GM12865 (cell line): ENCODE measurements at regions not wholly inside any gene's neighbourhood (a gene's known extent, or its start where the extent isn't known, plus 50 kb on each side); places are given as distances from the start of the nearest gene placed in this dataset.

Experiments used
- DNase-seq: peaks from one replicate; pipeline ENCODE4 v3.0.0; 2010; ENCODE audit warnings: low read depth
- H3K4me3 ChIP-seq: 2 replicates; pipeline ENCODE4 v1.5.1; 2011; ENCODE audit warnings: mild to moderate bottlenecking, low read depth, low read length, control low read depth
- TF ChIP-seq, protein P1 (sequence below): IDR thresholded peaks from 2 replicates; pipeline ENCODE4 v1.5.1; 2011; ENCODE audit warnings: low read length, control low read depth, low read depth, inconsistent platforms; ENCODE audit not compliant: insufficient read depth; ENCODE audit errors: missing control alignments

GRCh38 chr20:16113736-16114135, 459.5 kb downstream of the KIF16B start:
- TF ChIP-seq, protein P1, sequence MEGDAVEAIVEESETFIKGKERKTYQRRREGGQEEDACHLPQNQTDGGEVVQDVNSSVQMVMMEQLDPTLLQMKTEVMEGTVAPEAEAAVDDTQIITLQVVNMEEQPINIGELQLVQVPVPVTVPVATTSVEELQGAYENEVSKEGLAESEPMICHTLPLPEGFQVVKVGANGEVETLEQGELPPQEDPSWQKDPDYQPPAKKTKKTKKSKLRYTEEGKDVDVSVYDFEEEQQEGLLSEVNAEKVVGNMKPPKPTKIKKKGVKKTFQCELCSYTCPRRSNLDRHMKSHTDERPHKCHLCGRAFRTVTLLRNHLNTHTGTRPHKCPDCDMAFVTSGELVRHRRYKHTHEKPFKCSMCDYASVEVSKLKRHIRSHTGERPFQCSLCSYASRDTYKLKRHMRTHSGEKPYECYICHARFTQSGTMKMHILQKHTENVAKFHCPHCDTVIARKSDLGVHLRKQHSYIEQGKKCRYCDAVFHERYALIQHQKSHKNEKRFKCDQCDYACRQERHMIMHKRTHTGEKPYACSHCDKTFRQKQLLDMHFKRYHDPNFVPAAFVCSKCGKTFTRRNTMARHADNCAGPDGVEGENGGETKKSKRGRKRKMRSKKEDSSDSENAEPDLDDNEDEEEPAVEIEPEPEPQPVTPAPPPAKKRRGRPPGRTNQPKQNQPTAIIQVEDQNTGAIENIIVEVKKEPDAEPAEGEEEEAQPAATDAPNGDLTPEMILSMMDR: no peak
- H3K4me3 ChIP-seq: no peak overlapping the region
- DNase-seq: no peak

DNA sequence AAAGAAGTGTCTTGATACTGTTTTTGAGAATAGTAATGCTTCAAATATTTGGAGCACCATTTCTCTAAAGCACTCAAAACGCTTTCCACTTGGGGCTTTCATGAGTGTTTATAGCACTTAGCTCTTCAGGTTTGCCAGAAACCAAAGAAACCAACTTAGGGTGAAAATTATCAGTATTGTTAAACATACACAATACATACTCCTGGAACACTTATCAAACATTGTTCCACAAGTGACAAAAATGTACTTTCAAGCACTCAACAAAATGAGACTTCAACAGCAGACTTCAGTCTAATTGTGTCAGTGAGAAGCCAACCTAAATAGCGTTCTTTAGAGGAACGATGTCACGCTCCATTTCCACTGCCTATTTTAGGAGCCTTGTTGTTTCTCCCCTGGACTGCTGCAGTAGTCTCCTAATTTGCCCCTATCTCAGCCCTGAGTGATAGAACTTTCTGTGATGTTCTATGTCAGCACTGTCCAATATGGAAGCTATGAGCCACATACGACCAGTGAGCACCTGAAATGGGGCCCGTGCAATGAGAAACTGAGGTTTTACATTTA, 461.3 kb downstream of the KIF16B start:
- TF ChIP-seq, protein P1: no peak
- H3K4me3 ChIP-seq: no peak overlapping the region
- DNase-seq: no peak

DNA sequence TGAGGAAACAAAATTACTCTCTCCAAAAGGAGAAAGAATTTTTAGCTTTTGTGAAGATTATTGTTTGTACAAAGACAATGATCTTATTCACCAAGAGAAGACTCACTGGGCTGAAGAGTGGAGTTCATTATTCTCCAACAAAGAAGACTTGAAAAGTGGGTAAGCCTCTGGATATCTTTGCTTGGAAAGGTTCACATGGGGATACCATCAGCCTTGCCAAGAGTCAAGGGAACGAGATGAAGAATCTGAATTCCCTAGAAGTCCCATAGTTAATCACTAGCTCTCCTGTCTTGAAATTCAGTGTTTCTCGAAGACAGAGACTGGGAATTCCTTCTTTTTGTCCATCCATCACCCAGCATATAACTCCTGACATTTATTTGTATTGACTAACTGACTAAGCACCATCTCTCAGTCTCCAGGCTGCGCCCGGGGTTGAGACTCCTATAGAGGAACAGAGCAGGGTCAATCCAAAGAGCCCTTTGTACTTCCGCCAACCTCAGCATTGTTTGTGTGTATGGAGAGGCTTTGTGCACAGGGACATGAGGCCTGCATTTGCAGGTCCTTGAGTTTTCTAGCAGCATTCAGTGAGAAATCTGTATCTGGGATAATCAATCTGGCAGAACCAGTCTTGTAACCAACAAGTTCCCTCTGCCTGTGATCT, 461.9 kb downstream of the KIF16B start:
- no peak for DNase-seq
- no peak overlapping the region for H3K4me3 ChIP-seq
- TF ChIP-seq, protein P1: no peak

- TF ChIP-seq, protein P1: no peak
- no peak overlapping the region for H3K4me3 ChIP-seq
- DNase-seq: no peak
These were observed 465.9 kb downstream of the KIF16B start for GRCh38 chr20:16107172-16107870.

- TF ChIP-seq, protein P1: no peak
- DNase-seq: no peak
- no peak overlapping the region for H3K4me3 ChIP-seq
These were observed 466.9 kb downstream of the KIF16B start for GRCh38 chr20:16106191-16106849.

- H3K4me3 ChIP-seq: no peak overlapping the region
- TF ChIP-seq, protein P1: no peak
- DNase-seq: no peak
These were observed 468.5 kb downstream of the KIF16B start for GRCh38 chr20:16104783-16105182.
